PC-3 (cell line): ENCODE measurements at regions not wholly inside any gene's neighbourhood (a gene's known extent, or its start where the extent isn't known, plus 50 kb on each side); places are given as distances from the start of the nearest gene placed in this dataset.

Source experiments
- CTCF ChIP-seq: fragments of 300-600 bp; sonication (generic); conservative IDR thresholded peaks from 2 replicates; pipeline ENCODE4 v1.5.1; 2017; ENCODE audit warnings: antibody characterized with exemption, low read depth, mild to moderate bottlenecking, low read length
- EZH2 ChIP-seq: fragments of 300-600 bp; sonication (generic); IDR thresholded peaks from one replicate; pipeline ENCODE4 v1.6.1; 2017; ENCODE audit warnings: antibody characterized with exemption, mild to moderate bottlenecking, low read length; ENCODE audit not compliant: unreplicated experiment

- TF ChIP-seq CTCF (no peak), EZH2 (no peak)
Observed at GRCh38 chr4:38366997-38367396, 297.0 kb upstream of the KLF3 start.
